ENCODE measurements at regions not wholly inside any gene's neighbourhood (a gene's known extent, or its start where the extent isn't known, plus 50 kb on each side); places are given as distances from the start of the nearest gene placed in this dataset.

- DNase-seq: no peak
Observed at GRCh38 chr5:74074111-74074510, 448.1 kb downstream of the ARHGEF28 start.

GRCh38 chr5:74073257-74073656 lies 447.3 kb downstream of the ARHGEF28 start:
- DNase-seq: no peak

GRCh38 chr5:74072646-74073045 lies 446.6 kb downstream of the ARHGEF28 start:
- no peak for DNase-seq

- no peak for DNase-seq
Observed at GRCh38 chr5:74070766-74071165, 444.8 kb downstream of the ARHGEF28 start.

- DNase-seq: no peak
Observed at GRCh38 chr5:74069741-74070140, 443.7 kb downstream of the ARHGEF28 start.

- no peak for DNase-seq
Observed at GRCh38 chr5:74067748-74068541, 441.9 kb downstream of the ARHGEF28 start.

GRCh38 chr5:74064911-74065310 lies 438.9 kb downstream of the ARHGEF28 start:
- no peak for DNase-seq

- DNase-seq: no peak
Observed at GRCh38 chr5:74064225-74064624, 438.2 kb downstream of the ARHGEF28 start.

GRCh38 chr5:74063821-74064220 lies 437.8 kb downstream of the ARHGEF28 start:
- DNase-seq: no peak

GRCh38 chr5:74063346-74063745 lies 437.4 kb downstream of the ARHGEF28 start:
- DNase-seq: no peak

- no peak for DNase-seq
Observed at GRCh38 chr5:74061292-74061691, 435.3 kb downstream of the ARHGEF28 start.

GRCh38 chr5:74059706-74060105 lies 433.7 kb downstream of the ARHGEF28 start:
- no peak for DNase-seq

GRCh38 chr5:74056789-74057164 lies 430.8 kb downstream of the ARHGEF28 start:
- DNase-seq: no peak

GRCh38 chr5:74056107-74056788 lies 430.3 kb downstream of the ARHGEF28 start:
- DNase-seq: no peak

- DNase-seq: no peak
Observed at GRCh38 chr5:74055486-74056106, 429.6 kb downstream of the ARHGEF28 start.

- no peak for DNase-seq
Observed at GRCh38 chr5:74054641-74055421, 428.8 kb downstream of the ARHGEF28 start.

- DNase-seq: no peak
Observed at GRCh38 chr5:74054139-74054538, 428.1 kb downstream of the ARHGEF28 start.

GRCh38 chr5:74052441-74053221 lies 426.6 kb downstream of the ARHGEF28 start:
- no peak for DNase-seq

- DNase-seq: no peak
Observed at GRCh38 chr5:74051076-74051475, 425.1 kb downstream of the ARHGEF28 start.

- DNase-seq: no peak
Observed at GRCh38 chr5:74044936-74045335, 418.9 kb downstream of the ARHGEF28 start.

GRCh38 chr5:74042959-74043358 lies 417.0 kb downstream of the ARHGEF28 start:
- DNase-seq: no peak

GRCh38 chr5:74042559-74042958 lies 416.6 kb downstream of the ARHGEF28 start:
- DNase-seq: no peak
